Fibroblast of lung (primary cell): ENCODE measurements at regions not wholly inside any gene's neighbourhood (a gene's known extent, or its start where the extent isn't known, plus 50 kb on each side); places are given as distances from the start of the nearest gene placed in this dataset.

Experiments used
- DNase-seq, 2 donors: peaks; one replicate each; pipeline versions ENCODE4 v3.0.0 to v3.0.0-alpha.2; 2010; ENCODE audit warnings: low read depth in 2 of 2
- H2AFZ ChIP-seq: 2 replicates; pipeline ENCODE4 v1.5.1; 2012; ENCODE audit warnings: low read length, control low read depth, inconsistent platforms
- H3K27ac ChIP-seq: 2 replicates; pipeline ENCODE4 v1.5.1; 2011; ENCODE audit warnings: low read length, control low read depth; ENCODE audit not compliant: insufficient read depth
- H3K27me3 ChIP-seq: 2 replicates; pipeline ENCODE4 v1.5.1; 2011; ENCODE audit warnings: mild to moderate bottlenecking, low read length; ENCODE audit not compliant: control insufficient read depth, insufficient read depth
- H3K36me3 ChIP-seq: 2 replicates; pipeline ENCODE4 v1.5.1; 2011; ENCODE audit warnings: low read length; ENCODE audit not compliant: control insufficient read depth, insufficient read depth
- H3K4me1 ChIP-seq: 2 replicates; pipeline ENCODE4 v1.5.1; 2011; ENCODE audit warnings: low read length; ENCODE audit not compliant: control insufficient read depth, insufficient read depth; ENCODE audit errors: extremely low read depth
- H3K4me2 ChIP-seq: 2 replicates; pipeline ENCODE4 v1.5.1; 2011; ENCODE audit warnings: low read length, control low read depth; ENCODE audit not compliant: insufficient read depth; ENCODE audit errors: extremely low read depth
- H3K4me3 ChIP-seq, 4 experiments: fragments of 200-600 bp in 1 of 4; sonication (generic) in 1 of 4; replicated peaks in 1 of 4; 2 replicates each; pipeline ENCODE4 v1.5.1; 2011 to 2016; ENCODE audit warnings: low read length in 4 of 4, low read depth in 3 of 4, mild to moderate bottlenecking in 3 of 4, control low read depth in 2 of 4, inconsistent platforms in 1 of 4, mixed read lengths in 1 of 4; ENCODE audit not compliant: insufficient read depth in 1 of 4; ENCODE audit errors: control extremely low read depth in 1 of 4
- H3K79me2 ChIP-seq: 2 replicates; pipeline ENCODE4 v1.5.1; 2012; ENCODE audit warnings: mild to moderate bottlenecking, low read length, inconsistent platforms; ENCODE audit not compliant: control insufficient read depth, insufficient read depth
- H3K9ac ChIP-seq: 2 replicates; pipeline ENCODE4 v1.5.1; 2011; ENCODE audit warnings: mild to moderate bottlenecking, low read length, control low read depth; ENCODE audit not compliant: insufficient read depth
- H3K9me3 ChIP-seq: 2 replicates; pipeline ENCODE4 v1.5.1; 2012; ENCODE audit warnings: low read depth, low read length; ENCODE audit not compliant: control insufficient read depth, insufficient read depth
- H4K20me1 ChIP-seq: 2 replicates; pipeline ENCODE4 v1.5.1; 2011; ENCODE audit warnings: low read length; ENCODE audit not compliant: control insufficient read depth, insufficient read depth; ENCODE audit errors: extremely low read depth
- EZH2 ChIP-seq: IDR thresholded peaks from 2 replicates; pipeline ENCODE4 v1.5.1; 2012; ENCODE audit warnings: low read length, control low read depth, mild to moderate bottlenecking; ENCODE audit errors: missing control alignments
- TF ChIP-seq, protein P1 (sequence below), 2 donors: IDR thresholded peaks in 1 of 2; conservative IDR thresholded peaks in 1 of 2; 1 replicate in 1 of 2; 2 replicates in 1 of 2; pipeline ENCODE4 v1.5.1; 2011 to 2012; ENCODE audit warnings: low read length in 2 of 2, control low read depth in 1 of 2, inconsistent platforms in 1 of 2, low read depth in 1 of 2, mild to moderate bottlenecking in 1 of 2

DNA sequence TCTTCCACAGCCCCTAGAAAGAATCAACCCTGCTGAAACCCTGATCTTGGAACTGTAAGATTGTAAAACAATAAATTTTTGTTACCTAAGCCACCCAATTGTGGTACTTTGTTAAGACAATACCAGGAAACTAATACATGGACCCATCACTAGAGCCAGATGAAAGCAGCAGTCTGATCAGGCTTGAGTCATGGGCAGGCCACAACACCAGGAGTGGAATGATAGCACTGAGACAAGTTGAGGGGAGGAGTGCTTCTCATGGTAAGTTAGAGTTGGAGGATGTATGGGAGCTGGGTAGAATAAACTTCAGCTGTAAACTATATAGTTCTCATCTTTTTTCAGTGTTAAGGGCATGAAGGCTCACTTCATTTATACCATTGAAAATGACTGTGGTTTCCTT lies 164.4 kb upstream of the OR13F1 start:
- no peak overlapping the region for H3K27ac ChIP-seq
- H3K4me2 ChIP-seq: no peak overlapping the region
- TF ChIP-seq, protein P1, sequence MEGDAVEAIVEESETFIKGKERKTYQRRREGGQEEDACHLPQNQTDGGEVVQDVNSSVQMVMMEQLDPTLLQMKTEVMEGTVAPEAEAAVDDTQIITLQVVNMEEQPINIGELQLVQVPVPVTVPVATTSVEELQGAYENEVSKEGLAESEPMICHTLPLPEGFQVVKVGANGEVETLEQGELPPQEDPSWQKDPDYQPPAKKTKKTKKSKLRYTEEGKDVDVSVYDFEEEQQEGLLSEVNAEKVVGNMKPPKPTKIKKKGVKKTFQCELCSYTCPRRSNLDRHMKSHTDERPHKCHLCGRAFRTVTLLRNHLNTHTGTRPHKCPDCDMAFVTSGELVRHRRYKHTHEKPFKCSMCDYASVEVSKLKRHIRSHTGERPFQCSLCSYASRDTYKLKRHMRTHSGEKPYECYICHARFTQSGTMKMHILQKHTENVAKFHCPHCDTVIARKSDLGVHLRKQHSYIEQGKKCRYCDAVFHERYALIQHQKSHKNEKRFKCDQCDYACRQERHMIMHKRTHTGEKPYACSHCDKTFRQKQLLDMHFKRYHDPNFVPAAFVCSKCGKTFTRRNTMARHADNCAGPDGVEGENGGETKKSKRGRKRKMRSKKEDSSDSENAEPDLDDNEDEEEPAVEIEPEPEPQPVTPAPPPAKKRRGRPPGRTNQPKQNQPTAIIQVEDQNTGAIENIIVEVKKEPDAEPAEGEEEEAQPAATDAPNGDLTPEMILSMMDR (conservative IDR thresholded peaks at IDR 0.05 in 1 of 2, IDR thresholded peaks at IDR 0.05 in 1 of 2; ENCODE audit: low read depth in 1 of 2, low read length in 2 of 2): no peak
- TF ChIP-seq EZH2: no peak
- H3K27me3 ChIP-seq: no peaks in the 10 kb centered on the region
- H3K4me3 ChIP-seq: no peak overlapping the region
- H3K36me3 ChIP-seq: no peaks in the 10 kb centered on the region
- H3K4me1 ChIP-seq: no peaks in the 10 kb centered on the region
- H4K20me1 ChIP-seq: no peaks in the 10 kb centered on the region
- H3K9me3 ChIP-seq: no peaks in the 10 kb centered on the region
- H3K9ac ChIP-seq: no peak overlapping the region
- H3K79me2 ChIP-seq: no peaks in the 10 kb centered on the region
- H2AFZ ChIP-seq: no peak overlapping the region
- DNase-seq: no peak

GRCh38 chr9:104342552-104342951 lies 161.5 kb upstream of the OR13F1 start:
- H3K9me3 ChIP-seq: no peaks in the 10 kb centered on the region
- H3K27ac ChIP-seq: no peak overlapping the region
- H3K36me3 ChIP-seq: no peaks in the 10 kb centered on the region
- TF ChIP-seq, protein P1 (conservative IDR thresholded peaks at IDR 0.05 in 1 of 2, IDR thresholded peaks at IDR 0.05 in 1 of 2; ENCODE audit: low read depth in 1 of 2, low read length in 2 of 2): no peak
- TF ChIP-seq EZH2: no peak
- H3K9ac ChIP-seq: no peak overlapping the region
- no peaks in the 10 kb centered on the region for H4K20me1 ChIP-seq
- H3K79me2 ChIP-seq: no peaks in the 10 kb centered on the region
- H3K4me3 ChIP-seq: no peak overlapping the region
- H3K4me2 ChIP-seq: no peak overlapping the region
- DNase-seq: no peak
- no peaks in the 10 kb centered on the region for H3K27me3 ChIP-seq
- no peak overlapping the region for H2AFZ ChIP-seq
- no peaks in the 10 kb centered on the region for H3K4me1 ChIP-seq

- H3K36me3 ChIP-seq: no peaks in the 10 kb centered on the region
- no peak overlapping the region for H3K4me2 ChIP-seq
- TF ChIP-seq, protein P1 (conservative IDR thresholded peaks at IDR 0.05 in 1 of 2, IDR thresholded peaks at IDR 0.05 in 1 of 2; ENCODE audit: low read depth in 1 of 2, low read length in 2 of 2): no peak
- TF ChIP-seq EZH2: no peak
- no peaks in the 10 kb centered on the region for H3K4me1 ChIP-seq
- H3K79me2 ChIP-seq: no peaks in the 10 kb centered on the region
- no peaks in the 10 kb centered on the region for H3K27me3 ChIP-seq
- H4K20me1 ChIP-seq: no peaks in the 10 kb centered on the region
- no peak overlapping the region for H2AFZ ChIP-seq
- no peak overlapping the region for H3K4me3 ChIP-seq
- no peak overlapping the region for H3K9ac ChIP-seq
- no peaks in the 10 kb centered on the region for H3K9me3 ChIP-seq
- no peak overlapping the region for H3K27ac ChIP-seq
- DNase-seq: no peak
Measured at GRCh38 chr9:104345061-104345460, 159.0 kb upstream of the OR13F1 start.
